Mesenchymal stem cell (in vitro differentiated cells and primary cell): ENCODE measurements at regions not wholly inside any gene's neighbourhood (a gene's known extent, or its start where the extent isn't known, plus 50 kb on each side); places are given as distances from the start of the nearest gene placed in this dataset.

Experiments used
- DNase-seq: peaks from one replicate; pipeline ENCODE4 v3.0.0-alpha.2; 2013
- H2AFZ ChIP-seq: one replicate; pipeline ENCODE4 v1.6.1; 2013; ENCODE audit warnings: low read depth, mild to moderate bottlenecking, control low read depth, inconsistent platforms, low read length, moderate library complexity
- H2AK5ac ChIP-seq: 2 replicates; pipeline ENCODE4 v1.6.1; 2013; ENCODE audit warnings: low read length, moderate library complexity, mild to moderate bottlenecking, inconsistent platforms; ENCODE audit not compliant: severe bottlenecking
- H2BK120ac ChIP-seq: one replicate; pipeline ENCODE4 v1.6.1; 2013; ENCODE audit warnings: low read depth, mild to moderate bottlenecking, inconsistent platforms, low read length, moderate library complexity
- H2BK12ac ChIP-seq, 2 experiments: one replicate each; pipeline ENCODE4 v1.6.1; 2013; ENCODE audit warnings: inconsistent platforms in 2 of 2, low read length in 2 of 2, mild to moderate bottlenecking in 2 of 2, moderate library complexity in 2 of 2, control low read depth in 1 of 2
- H2BK15ac ChIP-seq: one replicate; pipeline ENCODE4 v1.6.1; 2013; ENCODE audit warnings: mild to moderate bottlenecking, low read depth, inconsistent platforms; ENCODE audit not compliant: poor library complexity, severe bottlenecking
- H2BK5ac ChIP-seq: 2 replicates; pipeline ENCODE4 v1.6.1; 2013; ENCODE audit warnings: low read depth, mild to moderate bottlenecking, low read length, control low read depth, inconsistent platforms; ENCODE audit not compliant: poor library complexity, severe bottlenecking
- H3K14ac ChIP-seq, 2 experiments: one replicate each; pipeline ENCODE4 v1.6.1; 2013; ENCODE audit warnings: inconsistent platforms in 2 of 2, low read length in 2 of 2, control low read depth in 1 of 2, mild to moderate bottlenecking in 1 of 2, moderate library complexity in 1 of 2
- H3K18ac ChIP-seq, 2 experiments: one replicate each; pipeline ENCODE4 v1.6.1; 2013; ENCODE audit warnings: inconsistent platforms in 2 of 2, low read length in 2 of 2, control low read depth in 1 of 2, low read depth in 1 of 2, mild to moderate bottlenecking in 1 of 2
- H3K23ac ChIP-seq, 2 experiments: one replicate each; pipeline ENCODE4 v1.6.1; 2013; ENCODE audit warnings: inconsistent platforms in 2 of 2, low read length in 2 of 2, mild to moderate bottlenecking in 2 of 2, moderate library complexity in 2 of 2, control low read depth in 1 of 2
- H3K27ac ChIP-seq: 2 replicates; pipeline ENCODE4 v1.5.1; 2013; ENCODE audit warnings: mild to moderate bottlenecking, moderate library complexity, low read length, control low read depth, inconsistent platforms; ENCODE audit not compliant: poor library complexity, severe bottlenecking
- H3K27me3 ChIP-seq, 2 experiments: 2 replicates each; pipeline versions ENCODE4 v1.6.1 to v1.7.0; 2013; ENCODE audit warnings: low read length in 2 of 2, mild to moderate bottlenecking in 2 of 2, moderate library complexity in 2 of 2, control low read depth in 1 of 2, inconsistent platforms in 1 of 2; ENCODE audit not compliant: control insufficient read depth in 1 of 2, insufficient read depth in 1 of 2
- H3K36me3 ChIP-seq, 2 experiments: 2 replicates each; pipeline versions ENCODE4 v1.6.1 to v1.7.0; 2013; ENCODE audit warnings: low read length in 2 of 2, control low read depth in 1 of 2, inconsistent platforms in 1 of 2, low read depth in 1 of 2, mild to moderate bottlenecking in 1 of 2; ENCODE audit not compliant: insufficient read depth in 2 of 2, control insufficient read depth in 1 of 2
- H3K4ac ChIP-seq, 2 experiments: one replicate each; pipeline ENCODE4 v1.6.1; 2013; ENCODE audit warnings: inconsistent platforms in 2 of 2, low read length in 2 of 2, mild to moderate bottlenecking in 2 of 2, moderate library complexity in 2 of 2, control low read depth in 1 of 2, low read depth in 1 of 2
- H3K4me1 ChIP-seq: 2 replicates; pipeline ENCODE4 v1.6.1; 2013; ENCODE audit warnings: low read depth, low read length, control low read depth; ENCODE audit not compliant: control insufficient read depth, insufficient read depth
- H3K4me2 ChIP-seq: 2 replicates; pipeline ENCODE4 v1.6.1; 2013; ENCODE audit warnings: low read length, mild to moderate bottlenecking, inconsistent platforms; ENCODE audit not compliant: poor library complexity, severe bottlenecking
- H3K4me3 ChIP-seq, 2 experiments: 2 replicates each; pipeline versions ENCODE4 v1.5.1 to v1.7.0; 2013; ENCODE audit warnings: low read length in 2 of 2, mild to moderate bottlenecking in 2 of 2, control low read depth in 1 of 2, low read depth in 1 of 2; ENCODE audit not compliant: insufficient read depth in 1 of 2
- H3K79me1 ChIP-seq: replicated peaks from 2 replicates; pipeline ENCODE4 v1.6.1; 2013; ENCODE audit warnings: mild to moderate bottlenecking, control low read depth, low read length, inconsistent platforms; ENCODE audit not compliant: poor library complexity, severe bottlenecking
- H3K9ac ChIP-seq: 2 replicates; pipeline ENCODE4 v1.7.0; 2013; ENCODE audit warnings: mild to moderate bottlenecking, low read length, moderate library complexity
- H3K9me3 ChIP-seq: 2 replicates; pipeline ENCODE4 v1.7.0; 2013; ENCODE audit warnings: mild to moderate bottlenecking, low read length; ENCODE audit not compliant: control insufficient read depth
- H4K8ac ChIP-seq: one replicate; pipeline ENCODE4 v1.6.1; 2013; ENCODE audit warnings: inconsistent platforms, mild to moderate bottlenecking, low read length, moderate library complexity
- H4K91ac ChIP-seq: one replicate; pipeline ENCODE4 v1.6.1; 2013; ENCODE audit warnings: mild to moderate bottlenecking, low read length, inconsistent platforms
- WGBS: methylation state at CpG from one replicate; pipeline ENCODE4 v1.1.7; 2013; ENCODE audit warnings: mixed read lengths; 5-methylcytosine and 5-hydroxymethylcytosine counted together

DNA sequence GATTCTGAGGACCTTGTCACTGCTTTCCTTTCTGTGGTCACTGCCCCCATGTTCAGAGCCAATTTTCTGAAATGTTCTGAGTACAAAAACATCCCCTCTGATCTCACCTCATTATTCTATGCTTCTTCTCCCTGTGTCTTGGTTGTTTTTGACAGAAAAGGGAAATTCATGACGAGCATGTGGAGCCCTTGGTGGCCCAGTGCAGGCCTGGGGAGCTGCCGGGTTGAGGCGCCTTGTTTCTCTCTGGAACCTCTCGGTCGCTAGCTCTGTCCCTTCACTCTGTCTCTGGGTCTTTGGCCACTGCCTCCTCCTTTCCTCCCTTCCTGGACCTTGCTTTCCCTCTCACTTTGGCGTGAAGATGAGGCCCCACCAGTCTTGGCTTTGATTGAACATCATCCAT is 63.0 kb upstream of the THY1 start:
- no peak overlapping the region for H3K4me3 ChIP-seq
- no peak overlapping the region for H3K4me2 ChIP-seq
- H2BK15ac ChIP-seq = no peak overlapping the region
- H2BK5ac ChIP-seq = no peak overlapping the region
- no peak overlapping the region for H3K4ac ChIP-seq
- H3K4me1 ChIP-seq = peaks cover 5% of the 10 kb centered on the region
- no peak overlapping the region for H2AFZ ChIP-seq
- peaks cover 48 to 69% of the 10 kb centered on the region in 2 experiments for H3K27me3 ChIP-seq
- H3K36me3 ChIP-seq = no peaks in the 10 kb centered on the region
- no peak overlapping the region for H3K9ac ChIP-seq
- no peak overlapping the region for H3K18ac ChIP-seq
- H4K8ac ChIP-seq = no peak overlapping the region
- WGBS = 60% methylated on average over 3 of the region's 6 CpGs
- H3K27ac ChIP-seq = no peak overlapping the region
- H2BK120ac ChIP-seq = no peak overlapping the region
- H3K23ac ChIP-seq = no peak overlapping the region
- H3K14ac ChIP-seq = no peak overlapping the region
- no peak overlapping the region for H4K91ac ChIP-seq
- H3K9me3 ChIP-seq = no peaks in the 10 kb centered on the region
- no peak overlapping the region for H2AK5ac ChIP-seq
- DNase-seq = no peak
- no peak overlapping the region for H2BK12ac ChIP-seq
- H3K79me1 ChIP-seq = no peaks in the 10 kb centered on the region

- H3K27me3 ChIP-seq = peaks cover 42 to 60% of the 10 kb centered on the region in 2 experiments
- no peak overlapping the region for H3K4me3 ChIP-seq
- H3K4me2 ChIP-seq = no peak overlapping the region
- no peak overlapping the region for H2BK12ac ChIP-seq
- H3K18ac ChIP-seq = no peak overlapping the region
- no peak overlapping the region for H2BK15ac ChIP-seq
- no peaks in the 10 kb centered on the region for H3K36me3 ChIP-seq
- DNase-seq = no peak
- no peak overlapping the region for H2AK5ac ChIP-seq
- no peak overlapping the region for H4K91ac ChIP-seq
- no peak overlapping the region for H3K27ac ChIP-seq
- no peaks in the 10 kb centered on the region for H3K9me3 ChIP-seq
- H3K14ac ChIP-seq = no peak overlapping the region
- no peak overlapping the region for H3K4ac ChIP-seq
- H4K8ac ChIP-seq = no peak overlapping the region
- no peak overlapping the region for H2BK120ac ChIP-seq
- no peak overlapping the region for H2AFZ ChIP-seq
- H3K79me1 ChIP-seq = no peaks in the 10 kb centered on the region
- no peak overlapping the region for H3K23ac ChIP-seq
- 64% methylated on average over 19 of the region's 21 CpGs for WGBS
- H3K4me1 ChIP-seq = peaks cover 5% of the 10 kb centered on the region
- H2BK5ac ChIP-seq = no peak overlapping the region
- no peak overlapping the region for H3K9ac ChIP-seq
These were observed 62.0 kb upstream of the THY1 start for GRCh38 chr11:119484741-119485605.

- H2BK12ac ChIP-seq = no peak overlapping the region
- no peak overlapping the region for H2BK120ac ChIP-seq
- no peak overlapping the region for H2AK5ac ChIP-seq
- H3K27me3 ChIP-seq = peaks cover 42 to 49% of the 10 kb centered on the region in 2 experiments
- H3K79me1 ChIP-seq = no peaks in the 10 kb centered on the region
- no peak overlapping the region for H3K4ac ChIP-seq
- no peak overlapping the region for H4K8ac ChIP-seq
- no peak overlapping the region for H4K91ac ChIP-seq
- H3K4me2 ChIP-seq = no peak overlapping the region
- H3K18ac ChIP-seq = no peak overlapping the region
- H2BK15ac ChIP-seq = no peak overlapping the region
- no peak overlapping the region for H3K27ac ChIP-seq
- H3K4me3 ChIP-seq = no peak overlapping the region
- H2AFZ ChIP-seq = no peak overlapping the region
- DNase-seq = no peak
- WGBS = 77% methylated on average over 9 of the region's 9 CpGs
- H3K9me3 ChIP-seq = no peaks in the 10 kb centered on the region
- no peak overlapping the region for H3K23ac ChIP-seq
- no peak overlapping the region for H3K9ac ChIP-seq
- peaks cover 5% of the 10 kb centered on the region for H3K4me1 ChIP-seq
- H3K36me3 ChIP-seq = no peaks in the 10 kb centered on the region
- H3K14ac ChIP-seq = peak overlapping the region in 1 of 2 experiments; percentile 26
- no peak overlapping the region for H2BK5ac ChIP-seq
These were observed 61.0 kb upstream of the THY1 start for GRCh38 chr11:119483881-119484371.

GRCh38 chr11:119483341-119483880 is 60.4 kb upstream of the THY1 start:
- Histone ChIP-seq H2BK15ac (no peak overlapping the region), H3K4me3 (no peak overlapping the region), H3K27ac (no peak overlapping the region), H3K9ac (no peak overlapping the region), H3K9me3 (no peaks in the 10 kb centered on the region), H4K91ac (no peak overlapping the region), H2AK5ac (no peak overlapping the region), H2BK120ac (no peak overlapping the region), H3K27me3 (peaks cover 40 to 44% of the 10 kb centered on the region in 2 experiments), H2BK5ac (no peak overlapping the region), H3K23ac (no peak overlapping the region), H3K14ac (no peak overlapping the region), H3K4me1 (peaks cover 5% of the 10 kb centered on the region), H2AFZ (no peak overlapping the region), H3K18ac (no peak overlapping the region), H3K4ac (no peak overlapping the region), H4K8ac (no peak overlapping the region), H3K4me2 (no peak overlapping the region), H3K79me1 (no peaks in the 10 kb centered on the region), H2BK12ac (no peak overlapping the region), H3K36me3 (no peaks in the 10 kb centered on the region)
- 87% methylated on average over 11 of the region's 11 CpGs for WGBS
- DNase-seq = no peak
